LNCAP (cell line): ENCODE measurements at regions not wholly inside any gene's neighbourhood (a gene's known extent, or its start where the extent isn't known, plus 50 kb on each side); places are given as distances from the start of the nearest gene placed in this dataset.

Experiments used
- CTCF ChIP-seq: fragments of 450-650 bp; IDR thresholded peaks from 2 replicates; pipeline ENCODE4 v1.5.1; 2017; ENCODE audit warnings: mild to moderate bottlenecking

- no peak for TF ChIP-seq CTCF
These were observed 221.0 kb downstream of the FRK start for GRCh38 chr6:115839583-115840181.

- peak; percentile 78 for TF ChIP-seq CTCF
These were observed 221.8 kb downstream of the FRK start for GRCh38 chr6:115838763-115839401.

GRCh38 chr6:115838216-115838615 is 222.5 kb downstream of the FRK start:
- no peak for TF ChIP-seq CTCF

- TF ChIP-seq CTCF: no peak
These were observed 225.4 kb downstream of the FRK start for GRCh38 chr6:115835314-115835713.

GRCh38 chr6:115832786-115833185 is 227.9 kb downstream of the FRK start:
- no peak for TF ChIP-seq CTCF

GRCh38 chr6:115832186-115832585 is 228.5 kb downstream of the FRK start:
- TF ChIP-seq CTCF: no peak

GRCh38 chr6:115830895-115831294 is 229.8 kb downstream of the FRK start:
- TF ChIP-seq CTCF: no peak
